ENCODE measurements at regions not wholly inside any gene's neighbourhood (a gene's known extent, or its start where the extent isn't known, plus 50 kb on each side); places are given as distances from the start of the nearest gene placed in this dataset.

DNA sequence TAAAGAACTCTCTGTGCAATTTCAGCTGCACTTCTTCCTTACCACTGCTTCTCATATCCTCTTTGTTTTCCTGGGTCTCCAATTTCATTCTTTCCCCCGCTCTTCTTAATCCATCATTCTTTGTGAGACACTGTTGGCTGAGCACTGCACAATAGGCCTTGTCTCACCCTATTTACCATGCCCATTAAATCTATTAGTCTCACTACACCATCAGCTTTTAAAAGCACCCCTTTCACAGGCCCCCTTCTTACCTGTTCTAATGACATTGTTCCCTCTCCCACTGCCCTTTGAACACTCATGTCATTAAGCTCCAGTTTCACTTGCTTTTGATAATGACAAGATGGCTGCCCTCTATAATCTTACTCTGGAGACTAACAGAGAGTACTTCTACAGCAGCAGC is 404.1 kb upstream of the ACVR2A start:
- intact Hi-C loops (cut with DNase I) = no loop called here
- TF ChIP-seq, protein P1, sequence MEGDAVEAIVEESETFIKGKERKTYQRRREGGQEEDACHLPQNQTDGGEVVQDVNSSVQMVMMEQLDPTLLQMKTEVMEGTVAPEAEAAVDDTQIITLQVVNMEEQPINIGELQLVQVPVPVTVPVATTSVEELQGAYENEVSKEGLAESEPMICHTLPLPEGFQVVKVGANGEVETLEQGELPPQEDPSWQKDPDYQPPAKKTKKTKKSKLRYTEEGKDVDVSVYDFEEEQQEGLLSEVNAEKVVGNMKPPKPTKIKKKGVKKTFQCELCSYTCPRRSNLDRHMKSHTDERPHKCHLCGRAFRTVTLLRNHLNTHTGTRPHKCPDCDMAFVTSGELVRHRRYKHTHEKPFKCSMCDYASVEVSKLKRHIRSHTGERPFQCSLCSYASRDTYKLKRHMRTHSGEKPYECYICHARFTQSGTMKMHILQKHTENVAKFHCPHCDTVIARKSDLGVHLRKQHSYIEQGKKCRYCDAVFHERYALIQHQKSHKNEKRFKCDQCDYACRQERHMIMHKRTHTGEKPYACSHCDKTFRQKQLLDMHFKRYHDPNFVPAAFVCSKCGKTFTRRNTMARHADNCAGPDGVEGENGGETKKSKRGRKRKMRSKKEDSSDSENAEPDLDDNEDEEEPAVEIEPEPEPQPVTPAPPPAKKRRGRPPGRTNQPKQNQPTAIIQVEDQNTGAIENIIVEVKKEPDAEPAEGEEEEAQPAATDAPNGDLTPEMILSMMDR (IDR thresholded peaks at IDR 0.05) = no peak
- no peaks in the 10 kb centered on the region for H3K27me3 ChIP-seq
- no peak overlapping the region for H3K27ac ChIP-seq
- ATAC-seq (no peak), DNase-seq (no peak)
- H3K36me3 ChIP-seq = no peaks in the 10 kb centered on the region
- no peaks in the 10 kb centered on the region for H3K9me3 ChIP-seq
- H3K4me1 ChIP-seq = no peaks in the 10 kb centered on the region
- H3K4me3 ChIP-seq = no peak overlapping the region

DNA sequence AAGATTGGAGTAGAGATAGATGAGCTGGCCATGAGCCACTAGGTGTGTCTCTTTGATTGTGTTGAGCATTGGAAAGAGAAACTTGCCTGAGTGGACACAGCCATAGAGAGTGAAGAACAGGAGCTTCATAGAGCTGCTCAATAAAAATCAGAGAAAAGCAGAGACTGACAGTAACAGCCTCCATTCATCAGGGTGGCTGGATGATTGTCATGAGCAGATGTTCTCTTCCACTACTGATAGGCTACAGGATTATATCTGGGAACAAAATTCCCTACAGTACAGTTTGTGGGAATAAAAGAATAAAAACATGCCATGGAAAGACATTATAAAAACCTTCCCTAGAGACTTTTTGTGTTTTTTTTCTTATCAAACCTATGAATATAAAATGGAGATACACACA is 404.8 kb upstream of the ACVR2A start:
- no peak overlapping the region for H3K27ac ChIP-seq
- no peak for ATAC-seq
- H3K4me1 ChIP-seq = no peaks in the 10 kb centered on the region
- TF ChIP-seq, protein P1 (IDR thresholded peaks at IDR 0.05) = no peak
- no peaks in the 10 kb centered on the region for H3K27me3 ChIP-seq
- no peak for DNase-seq
- intact Hi-C loops (cut with DNase I) = no loop called here
- no peak overlapping the region for H3K4me3 ChIP-seq
- H3K9me3 ChIP-seq = no peaks in the 10 kb centered on the region
- H3K36me3 ChIP-seq = no peaks in the 10 kb centered on the region

DNA sequence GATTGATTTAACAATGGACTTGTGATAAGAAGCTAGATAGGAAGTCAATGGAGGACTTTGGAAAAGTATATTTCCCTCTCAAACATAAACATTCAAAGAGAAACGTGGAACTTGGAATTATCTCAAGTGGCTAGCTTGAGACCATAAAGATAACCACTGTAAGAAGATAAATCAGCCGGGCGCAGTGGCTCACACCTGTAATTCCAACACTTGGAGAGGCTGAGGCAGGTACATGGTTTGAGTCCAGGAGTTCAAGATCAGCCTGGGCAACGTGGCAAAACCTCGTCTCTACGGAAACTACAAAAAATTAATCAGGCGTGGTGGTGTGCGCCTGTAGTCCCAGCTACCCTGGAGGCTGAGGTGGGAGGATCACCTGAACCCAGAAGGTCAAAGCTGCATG is 405.9 kb upstream of the ACVR2A start:
- H3K9me3 ChIP-seq = no peaks in the 10 kb centered on the region
- no peaks in the 10 kb centered on the region for H3K4me1 ChIP-seq
- intact Hi-C loops (cut with DNase I) = no loop called here
- no peaks in the 10 kb centered on the region for H3K36me3 ChIP-seq
- no peak overlapping the region for H3K4me3 ChIP-seq
- no peaks in the 10 kb centered on the region for H3K27me3 ChIP-seq
- TF ChIP-seq, protein P1 (IDR thresholded peaks at IDR 0.05) = no peak
- ATAC-seq (no peak), DNase-seq (no peak)
- H3K27ac ChIP-seq = no peak overlapping the region

DNA sequence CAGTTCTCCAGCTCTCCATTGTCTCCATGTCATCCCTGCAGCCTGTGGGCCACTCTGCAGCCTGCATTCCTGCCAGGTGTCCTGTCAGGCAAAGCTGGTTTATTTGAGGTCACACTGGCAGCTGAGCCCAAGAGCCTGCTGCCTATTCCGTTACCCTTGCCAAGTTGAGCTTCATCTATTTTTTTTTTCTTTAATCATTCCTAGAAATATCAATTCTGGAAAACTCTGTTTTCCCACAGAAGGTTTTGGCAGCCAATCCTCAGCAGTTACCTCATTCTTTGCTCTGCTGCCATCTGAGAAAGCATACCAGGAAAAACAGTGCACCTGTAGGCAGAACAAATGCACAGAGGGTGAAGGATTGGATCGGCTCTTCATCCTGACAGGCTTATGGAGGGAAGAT is 411.0 kb upstream of the ACVR2A start:
- no peaks in the 10 kb centered on the region for H3K4me1 ChIP-seq
- intact Hi-C loops (cut with DNase I) = no loop called here
- TF ChIP-seq, protein P1 (IDR thresholded peaks at IDR 0.05) = no peak
- H3K27me3 ChIP-seq = no peaks in the 10 kb centered on the region
- no peaks in the 10 kb centered on the region for H3K36me3 ChIP-seq
- no peak overlapping the region for H3K27ac ChIP-seq
- DNase-seq (no peak), ATAC-seq (no peak)
- H3K4me3 ChIP-seq = no peak overlapping the region
- no peaks in the 10 kb centered on the region for H3K9me3 ChIP-seq

DNA sequence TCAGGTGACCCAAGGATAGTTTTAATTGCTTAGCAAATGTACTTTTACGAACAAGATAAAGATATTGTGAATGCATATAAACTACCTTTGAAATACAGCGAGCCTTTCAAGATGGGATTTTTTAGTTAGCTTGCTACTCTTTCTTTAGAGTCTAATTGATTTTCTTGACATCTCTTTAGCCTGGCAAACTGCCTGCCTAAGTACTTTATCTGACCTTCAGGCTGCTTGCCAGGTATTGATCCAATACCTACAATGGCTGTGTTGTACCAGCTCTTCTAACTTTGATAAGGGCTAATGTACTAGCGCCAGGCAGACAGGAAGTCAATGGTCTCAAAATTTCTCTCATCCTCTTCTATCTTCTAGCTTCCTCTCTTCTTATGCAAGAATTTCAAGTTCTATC is 414.4 kb upstream of the ACVR2A start:
- no peak for ATAC-seq
- TF ChIP-seq, protein P1 (IDR thresholded peaks at IDR 0.05) = no peak
- intact Hi-C loops (cut with DNase I) = no loop called here

More for the DNA sequence above, 414.4 kb upstream of the ACVR2A start:
- H3K4me3 ChIP-seq = no peak overlapping the region
- no peaks in the 10 kb centered on the region for H3K27me3 ChIP-seq
- no peak for DNase-seq
- no peak overlapping the region for H3K27ac ChIP-seq
- H3K9me3 ChIP-seq = no peaks in the 10 kb centered on the region
- H3K4me1 ChIP-seq = no peaks in the 10 kb centered on the region
- no peaks in the 10 kb centered on the region for H3K36me3 ChIP-seq

Measured in left lung (tissue), 4 donors.